Mesendoderm (in vitro differentiated cells): ENCODE measurements at regions not wholly inside any gene's neighbourhood (a gene's known extent, or its start where the extent isn't known, plus 50 kb on each side); places are given as distances from the start of the nearest gene placed in this dataset.

Experiments
- DNase-seq: peaks from one replicate; pipeline ENCODE4 v3.0.0; 2013
- H2AK5ac ChIP-seq: 2 replicates; pipeline ENCODE4 v1.6.1; 2013; ENCODE audit warnings: low read length, inconsistent platforms
- H2BK120ac ChIP-seq: 2 replicates; pipeline ENCODE4 v1.6.1; 2013; ENCODE audit warnings: low read depth, mild to moderate bottlenecking, low read length, moderate library complexity, mixed read lengths
- H2BK15ac ChIP-seq: replicated peaks from 2 replicates; pipeline ENCODE4 v1.6.1; 2013; ENCODE audit warnings: low read depth, mild to moderate bottlenecking, moderate library complexity
- H2BK5ac ChIP-seq: 2 replicates; pipeline ENCODE4 v1.6.1; 2013; ENCODE audit warnings: low read length, inconsistent platforms
- H3K18ac ChIP-seq: 2 replicates; pipeline ENCODE4 v1.6.1; 2013; ENCODE audit warnings: mild to moderate bottlenecking, low read length, mixed read lengths
- H3K23ac ChIP-seq: one replicate; pipeline ENCODE4 v1.6.1; 2013; ENCODE audit warnings: low read length
- H3K27ac ChIP-seq: 2 replicates; pipeline ENCODE4 v1.5.1; 2013; ENCODE audit warnings: low read depth, mild to moderate bottlenecking, inconsistent platforms, low read length, moderate library complexity
- H3K27me3 ChIP-seq: 2 replicates; pipeline ENCODE4 v1.6.1; 2013; ENCODE audit warnings: low read length, control low read depth, mild to moderate bottlenecking, inconsistent platforms; ENCODE audit not compliant: insufficient read depth, poor library complexity
- H3K36me3 ChIP-seq: 2 replicates; pipeline ENCODE4 v1.6.1; 2013; ENCODE audit warnings: low read length, inconsistent platforms; ENCODE audit not compliant: control insufficient read depth, insufficient read depth
- H3K4ac ChIP-seq: one replicate; pipeline ENCODE4 v1.6.1; 2013; ENCODE audit warnings: low read depth, mild to moderate bottlenecking, low read length, moderate library complexity
- H3K4me1 ChIP-seq: 2 replicates; pipeline ENCODE4 v1.6.1; 2013; ENCODE audit warnings: low read depth, low read length, inconsistent platforms; ENCODE audit not compliant: control insufficient read depth
- H3K4me2 ChIP-seq: 2 replicates; pipeline ENCODE4 v1.6.1; 2013; ENCODE audit warnings: low read length
- H3K4me3 ChIP-seq: 2 replicates; pipeline ENCODE4 v1.5.1; 2013; ENCODE audit warnings: mild to moderate bottlenecking, low read length
- H3K56ac ChIP-seq: one replicate; pipeline ENCODE4 v1.6.1; 2013; ENCODE audit warnings: low read length
- H3K79me1 ChIP-seq: 2 replicates; pipeline ENCODE4 v1.6.1; 2013; ENCODE audit warnings: low read length, inconsistent platforms
- H3K79me2 ChIP-seq: 2 replicates; pipeline ENCODE4 v1.6.1; 2013; ENCODE audit warnings: mild to moderate bottlenecking, low read length; ENCODE audit not compliant: control insufficient read depth, insufficient read depth
- H3K9ac ChIP-seq: 2 replicates; pipeline ENCODE4 v1.6.1; 2013; ENCODE audit warnings: low read length, inconsistent platforms
- H4K5ac ChIP-seq: one replicate; pipeline ENCODE4 v1.6.1; 2013; ENCODE audit warnings: low read length
- H4K8ac ChIP-seq: one replicate; pipeline ENCODE4 v1.6.1; 2013; ENCODE audit warnings: low read depth, mild to moderate bottlenecking, control low read depth, low read length, moderate library complexity
- WGBS: extraction: QIAGEN DNeasy Blood & Tissue Kit; methylation state at CpG from one replicate; pipeline ENCODE4 v1.1.7; 2013; ENCODE audit warnings: low lambda C conversion rate, missing lambda C conversion rate; ENCODE audit not compliant: insufficient coverage; ENCODE audit errors: extremely low coverage; 5-methylcytosine and 5-hydroxymethylcytosine counted together

DNA sequence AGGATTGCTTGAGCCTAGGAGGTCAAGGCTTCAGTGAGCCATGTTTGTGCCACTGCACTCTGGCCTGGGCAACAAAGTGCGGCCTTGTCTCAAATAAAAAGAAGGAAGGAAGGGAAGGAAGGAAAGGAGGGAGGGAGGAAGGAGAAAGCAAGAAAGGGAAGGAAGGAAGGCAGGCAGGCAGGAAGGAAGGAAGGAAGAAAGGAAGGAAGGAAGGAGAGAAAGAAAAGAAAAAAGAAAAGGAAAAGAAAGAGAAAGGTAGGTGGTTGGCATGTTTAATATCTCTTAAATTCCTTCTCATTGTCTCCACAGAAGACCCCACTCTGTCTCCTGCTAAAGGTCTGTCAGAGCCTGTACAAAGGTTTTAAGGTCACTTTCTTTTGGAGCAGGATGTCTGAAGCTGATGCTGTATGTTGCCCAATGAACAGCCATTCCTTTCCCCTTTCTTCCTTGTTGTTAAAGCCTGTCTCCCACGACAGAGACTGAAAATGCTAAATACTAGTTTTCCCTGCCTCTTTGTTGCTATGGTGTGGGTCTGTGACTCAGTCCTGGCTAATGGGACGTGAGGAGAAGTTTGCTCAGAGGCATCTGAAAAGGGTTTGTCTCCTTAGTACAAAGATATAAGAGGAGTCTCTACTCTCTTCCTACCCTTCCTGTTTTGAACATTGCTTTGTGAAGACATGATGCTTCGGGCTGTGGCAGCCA lies 213.3 kb downstream of the PCSK1 start:
- H2AK5ac ChIP-seq: no peak overlapping the region
- H3K27ac ChIP-seq: no peak overlapping the region
- no peaks in the 10 kb centered on the region for H3K36me3 ChIP-seq
- no peak overlapping the region for H3K56ac ChIP-seq
- H3K79me2 ChIP-seq: no peaks in the 10 kb centered on the region
- H3K23ac ChIP-seq: no peak overlapping the region
- no peak overlapping the region for H3K9ac ChIP-seq
- no peak overlapping the region for H2BK5ac ChIP-seq
- DNase-seq: peak; percentile 10
- H3K18ac ChIP-seq: no peak overlapping the region
- H3K27me3 ChIP-seq: no peaks in the 10 kb centered on the region
- H3K4me1 ChIP-seq: no peaks in the 10 kb centered on the region
- no peak overlapping the region for H4K8ac ChIP-seq
- H2BK15ac ChIP-seq: no peak overlapping the region
- H4K5ac ChIP-seq: no peak overlapping the region
- H3K4me3 ChIP-seq: no peak overlapping the region
- no peak overlapping the region for H3K4me2 ChIP-seq
- H3K4ac ChIP-seq: no peak overlapping the region
- H3K79me1 ChIP-seq: no peaks in the 10 kb centered on the region
- no CpG with 5 or more reads among the region's 4 CpGs for WGBS
- no peak overlapping the region for H2BK120ac ChIP-seq

DNA sequence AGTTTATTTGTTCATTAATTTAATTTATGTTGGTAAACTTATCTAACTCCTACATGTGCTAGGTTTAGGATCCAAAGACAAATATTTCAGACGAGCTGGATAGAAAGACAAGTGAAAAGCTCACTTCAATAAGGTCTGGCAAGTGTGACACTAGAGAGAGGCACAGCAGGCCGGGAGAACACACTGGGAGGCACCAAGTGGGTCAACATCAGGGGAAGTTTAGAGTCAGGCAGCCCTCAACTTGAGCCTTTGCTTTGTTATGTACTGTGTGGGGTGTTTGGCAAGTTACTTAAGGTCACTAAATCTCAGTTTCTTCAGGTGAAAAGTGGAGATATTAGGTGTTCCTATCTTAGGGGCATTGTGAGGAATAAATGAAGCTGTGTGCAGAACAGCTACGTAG lies 214.4 kb downstream of the PCSK1 start:
- Histone ChIP-seq H3K4me2 (no peak overlapping the region), H3K4me3 (no peak overlapping the region), H4K8ac (no peak overlapping the region), H2BK120ac (no peak overlapping the region), H3K56ac (no peak overlapping the region), H3K79me1 (no peaks in the 10 kb centered on the region), H2BK15ac (no peak overlapping the region), H3K27me3 (no peaks in the 10 kb centered on the region), H2AK5ac (no peak overlapping the region), H3K4me1 (no peaks in the 10 kb centered on the region), H3K4ac (no peak overlapping the region), H3K36me3 (no peaks in the 10 kb centered on the region), H3K9ac (no peak overlapping the region), H3K27ac (no peak overlapping the region), H2BK5ac (no peak overlapping the region), H3K79me2 (no peaks in the 10 kb centered on the region), H3K18ac (no peak overlapping the region), H3K23ac (no peak overlapping the region), H4K5ac (no peak overlapping the region)
- WGBS: no CpG with 5 or more reads among the region's 3 CpGs
- no peak for DNase-seq

- Histone ChIP-seq H3K79me2 (no peaks in the 10 kb centered on the region), H3K56ac (no peak overlapping the region), H4K5ac (no peak overlapping the region), H3K27me3 (no peaks in the 10 kb centered on the region), H3K18ac (no peak overlapping the region), H3K79me1 (no peaks in the 10 kb centered on the region), H3K4me1 (no peaks in the 10 kb centered on the region), H3K4me2 (no peak overlapping the region), H3K27ac (no peak overlapping the region), H3K4ac (no peak overlapping the region), H3K23ac (no peak overlapping the region), H2BK120ac (no peak overlapping the region), H2BK15ac (no peak overlapping the region), H2AK5ac (no peak overlapping the region), H3K36me3 (no peaks in the 10 kb centered on the region), H3K9ac (no peak overlapping the region), H3K4me3 (no peak overlapping the region), H4K8ac (no peak overlapping the region), H2BK5ac (no peak overlapping the region)
- DNase-seq: no peak
- WGBS: no CpG with 5 or more reads among the region's 3 CpGs
These were observed 218.4 kb downstream of the PCSK1 start for GRCh38 chr5:96214442-96215197.

- no peak for DNase-seq
- H3K27ac ChIP-seq: no peak overlapping the region
These were observed 223.2 kb downstream of the PCSK1 start for GRCh38 chr5:96209829-96210228.

GRCh38 chr5:96207420-96207819 lies 225.6 kb downstream of the PCSK1 start:
- no peak overlapping the region for H2BK5ac ChIP-seq
- H3K79me2 ChIP-seq: no peaks in the 10 kb centered on the region
- no peak overlapping the region for H4K8ac ChIP-seq
- no peak overlapping the region for H4K5ac ChIP-seq
- no peak overlapping the region for H3K9ac ChIP-seq
- no peaks in the 10 kb centered on the region for H3K79me1 ChIP-seq
- no peak overlapping the region for H3K4ac ChIP-seq
- no peak overlapping the region for H2BK120ac ChIP-seq
- H3K18ac ChIP-seq: no peak overlapping the region
- H3K23ac ChIP-seq: no peak overlapping the region
- no peaks in the 10 kb centered on the region for H3K4me1 ChIP-seq
- no peak overlapping the region for H3K27ac ChIP-seq
- no peak overlapping the region for H3K4me3 ChIP-seq
- no peak overlapping the region for H2AK5ac ChIP-seq
- no peak overlapping the region for H3K4me2 ChIP-seq
- H2BK15ac ChIP-seq: no peak overlapping the region
- no peaks in the 10 kb centered on the region for H3K27me3 ChIP-seq
- peak; percentile 10 for DNase-seq
- H3K36me3 ChIP-seq: no peaks in the 10 kb centered on the region
- no peak overlapping the region for H3K56ac ChIP-seq

More at GRCh38 chr5:96209829-96210228, 223.2 kb downstream of the PCSK1 start:
- Histone ChIP-seq H4K8ac (no peak overlapping the region), H3K4me3 (no peak overlapping the region), H3K36me3 (no peaks in the 10 kb centered on the region), H2BK120ac (no peak overlapping the region), H3K27me3 (no peaks in the 10 kb centered on the region), H2BK5ac (no peak overlapping the region), H3K79me1 (no peaks in the 10 kb centered on the region), H3K23ac (no peak overlapping the region), H3K79me2 (no peaks in the 10 kb centered on the region), H3K56ac (no peak overlapping the region), H3K18ac (no peak overlapping the region), H3K4me2 (no peak overlapping the region), H2BK15ac (no peak overlapping the region), H3K4me1 (no peaks in the 10 kb centered on the region), H4K5ac (no peak overlapping the region), H2AK5ac (no peak overlapping the region), H3K4ac (no peak overlapping the region), H3K9ac (no peak overlapping the region)
- no CpG with 5 or more reads among the region's 1 CpG for WGBS
